K562 (cell line): ENCODE measurements at regions not wholly inside any gene's neighbourhood (a gene's known extent, or its start where the extent isn't known, plus 50 kb on each side); places are given as distances from the start of the nearest gene placed in this dataset.

Experiments
- ATAC-seq: fragments of 200-7000 bp; cut with Tn5 transposase; 3 replicates; pipeline ENCODE4 v1.9.1; 2020; ENCODE audit warnings: moderate library complexity
- BruUV-seq: library from RNA; stranded (reverse); fragments of 400-500 nt; replicated peaks from 2 replicates; lab custom pipeline; 2021; lab: Mats Ljungman, UMichigan
- CTCF ChIA-PET: fragments of 300-600 bp; formaldehyde crosslinking; extraction: SDS; loops from one replicate; lab custom pipeline; 2021; ENCODE audit warnings: low intra/inter-chr PET ratio; lab: Yijun Ruan, JAX
- POLR2A ChIA-PET: fragments of 300-600, 350-650 bp; sonication (Branson Sonifier 250); formaldehyde crosslinking; extraction: SDS; loops from one replicate; lab custom pipeline; 2021; ENCODE audit warnings: antibody characterized with exemption, inconsistent platforms; lab: Yijun Ruan, JAX
- DNase-seq, 4 experiments: peaks; one replicate each; pipeline versions ENCODE4 v3.0.0 to v3.0.0-alpha.2; 2011 to 2018; ENCODE audit warnings: low spot score in 3 of 4, mixed read lengths in 3 of 4; ENCODE audit errors: extremely low read depth in 1 of 4
- FAIRE-seq: peaks from 2 replicates; lab custom pipeline; 2011; peaks lifted over from hg19 to GRCh38; lab: Jason Lieb, UNC
- H2AFZ ChIP-seq: 2 replicates; pipeline ENCODE4 v1.6.0; 2011; ENCODE audit warnings: low read depth, low read length, control low read depth, inconsistent platforms
- H3K27ac ChIP-seq: fragments of 200-600 bp; 3 replicates; pipeline ENCODE4 v1.8.0; 2011; ENCODE audit warnings: low read depth, mild to moderate bottlenecking, control low read depth, inconsistent platforms, low read length, moderate library complexity, mixed read lengths; ENCODE audit errors: extremely low read depth
- H3K27me3 ChIP-seq, 2 experiments: fragments of 300-600 bp in 1 of 2; 2 replicates in 1 of 2; 3 replicates in 1 of 2; pipeline versions ENCODE4 v1.6.0 to v1.8.0; 2011; ENCODE audit warnings: inconsistent platforms in 2 of 2, low read length in 2 of 2, mild to moderate bottlenecking in 1 of 2, mixed read lengths in 1 of 2, moderate library complexity in 1 of 2; ENCODE audit not compliant: control insufficient read depth in 2 of 2, insufficient read depth in 2 of 2
- H3K36me3 ChIP-seq: fragments of 300-600 bp; 3 replicates; pipeline ENCODE4 v1.8.0; 2011; ENCODE audit warnings: mild to moderate bottlenecking, low read length, inconsistent platforms; ENCODE audit not compliant: control insufficient read depth, insufficient read depth
- H3K4me1 ChIP-seq, 2 experiments: fragments of 200-600 bp in 1 of 2; replicated peaks in 1 of 2; 2 replicates in 1 of 2; 3 replicates in 1 of 2; pipeline versions ENCODE4 v1.5.1 to v1.8.0; 2011; ENCODE audit warnings: inconsistent platforms in 2 of 2, low read length in 2 of 2, mild to moderate bottlenecking in 1 of 2, mixed read lengths in 1 of 2, moderate library complexity in 1 of 2; ENCODE audit not compliant: control insufficient read depth in 2 of 2, insufficient read depth in 2 of 2
- H3K4me2 ChIP-seq: 2 replicates; pipeline ENCODE4 v1.6.1; 2011; ENCODE audit warnings: low read length, control low read depth, inconsistent platforms, mixed read lengths; ENCODE audit not compliant: insufficient read depth
- H3K4me3 ChIP-seq: fragments of 200-600 bp; sonication (generic), shearing (Covaris generic); 2 replicates; pipeline ENCODE4 v1.5.1; 2016; ENCODE audit warnings: control low read depth, inconsistent platforms
- H3K79me2 ChIP-seq: fragments of 200-600 bp; 3 replicates; pipeline ENCODE4 v1.8.0; 2011; ENCODE audit warnings: low read length, inconsistent platforms; ENCODE audit not compliant: control insufficient read depth, insufficient read depth
- H3K9ac ChIP-seq, 2 experiments: 2 replicates each; pipeline versions ENCODE4 v1.6.0 to v1.6.1; 2011; ENCODE audit warnings: low read depth in 2 of 2, low read length in 2 of 2, control low read depth in 1 of 2, inconsistent platforms in 1 of 2, mild to moderate bottlenecking in 1 of 2, mixed read lengths in 1 of 2; ENCODE audit not compliant: insufficient read depth in 1 of 2
- H3K9me1 ChIP-seq: one replicate; pipeline ENCODE4 v1.6.0; 2011; ENCODE audit warnings: inconsistent platforms, mild to moderate bottlenecking, low read length, moderate library complexity; ENCODE audit not compliant: control insufficient read depth, insufficient read depth
- H3K9me3 ChIP-seq: replicated peaks from 2 replicates; pipeline ENCODE4 v1.5.1; 2011; ENCODE audit warnings: low read depth, low read length, inconsistent platforms; ENCODE audit not compliant: control insufficient read depth, insufficient read depth
- H4K20me1 ChIP-seq: replicated peaks from 2 replicates; pipeline ENCODE4 v1.6.1; 2011; ENCODE audit warnings: low read length, inconsistent platforms, mixed read lengths; ENCODE audit not compliant: control insufficient read depth, insufficient read depth
- ASH1L ChIP-seq: fragments of 450-650 bp; IDR thresholded peaks from 2 replicates; pipeline ENCODE4 v1.6.1; 2018; ENCODE audit warnings: borderline replicate concordance, mild to moderate bottlenecking, low read depth; ENCODE audit not compliant: partially characterized antibody
- EGR1 ChIP-seq: fragments of 450-650 bp; conservative IDR thresholded peaks from 2 replicates; pipeline ENCODE4 v1.6.1; 2017; ENCODE audit warnings: mild to moderate bottlenecking
- HDAC6 ChIP-seq: IDR thresholded peaks from 2 replicates; pipeline ENCODE4 v1.6.1; 2012; ENCODE audit warnings: low read depth, mild to moderate bottlenecking, control low read depth, inconsistent platforms, low read length, moderate library complexity
- HNRNPK ChIP-seq: fragments of 200-400 bp; formaldehyde crosslinking; IDR thresholded peaks from one replicate; pipeline ENCODE4 v1.6.1; 2018; ENCODE audit warnings: mild to moderate bottlenecking, low read depth, low read length; ENCODE audit not compliant: poor library complexity, severe bottlenecking
- HOXB6 ChIP-seq: fragments of 250-450 bp; sonication (Bioruptor Pico); IDR thresholded peaks from 2 replicates; pipeline ENCODE4 v1.5.1; 2022; ENCODE audit warnings: mild to moderate bottlenecking, borderline replicate concordance
- NCOA2 ChIP-seq, 2 experiments: fragments of 450-650 bp; IDR thresholded peaks; 2 replicates each; pipeline ENCODE4 v1.6.1; 2018; ENCODE audit warnings: mild to moderate bottlenecking in 2 of 2, moderate library complexity in 1 of 2; ENCODE audit not compliant: partially characterized antibody in 2 of 2
- NCOA6 ChIP-seq: fragments of 450-650 bp; IDR thresholded peaks from 2 replicates; pipeline ENCODE4 v1.6.1; 2017; ENCODE audit warnings: mild to moderate bottlenecking
- NR4A1 ChIP-seq, 2 experiments: fragments of 250-450 bp in 1 of 2; fragments of 450-650 bp in 1 of 2; sonication (Bioruptor Pico) in 1 of 2; IDR thresholded peaks; 2 replicates each; pipeline versions ENCODE4 v1.4.0 to v1.6.1; 2016 to 2020; ENCODE audit warnings: mild to moderate bottlenecking in 2 of 2, missing compliant biosample characterization in 1 of 2, missing genetic modification characterization in 1 of 2, moderate library complexity in 1 of 2
- POLR2AphosphoS2 ChIP-seq: IDR thresholded peaks from 2 replicates; pipeline ENCODE4 v1.6.1; 2012; ENCODE audit warnings: low read length, improper control_type of control experiment
- SIX5 ChIP-seq, 2 experiments: IDR thresholded peaks; 2 replicates each; pipeline ENCODE4 v1.6.1; 2011; ENCODE audit warnings: low read length in 2 of 2, borderline replicate concordance in 1 of 2, low read depth in 1 of 2, mild to moderate bottlenecking in 1 of 2, moderate library complexity in 1 of 2; ENCODE audit not compliant: insufficient read depth in 1 of 2
- SMC3 ChIP-seq: conservative IDR thresholded peaks from 2 replicates; pipeline ENCODE4 v1.6.1; 2011; ENCODE audit warnings: low read depth, low read length, improper control_type of control experiment; ENCODE audit not compliant: insufficient read depth
- WGBS: fragments of 100-300 bp; shearing (Covaris generic); methylation state at CpG from one replicate; pipeline ENCODE4 v1.1.6; 2016; ENCODE audit warnings: low coverage, mixed read lengths; ENCODE audit not compliant: insufficient coverage; ENCODE audit errors: missing lambda C conversion rate; 5-methylcytosine and 5-hydroxymethylcytosine counted together
- in situ Hi-C: fragments of 300-500 bp; cut with MboI; formaldehyde crosslinking; loops from 4 replicates; pipeline ENCODE4 v1.15.0; 2018; ENCODE audit warnings: inconsistent platforms, mixed read lengths
- intact Hi-C: fragments of 100-400 bp; cut with micrococcal nuclease; formaldehyde crosslinking; loops from 2 replicates; pipeline ENCODE4 v1.14.2; 2022
- TF ChIP-seq, protein P1 (sequence below): fragments of 250-450 bp; sonication (Bioruptor Pico); IDR thresholded peaks from 2 replicates; pipeline ENCODE4 v1.8.0; 2022; ENCODE audit warnings: moderate library complexity, mild to moderate bottlenecking, inconsistent platforms
- TF ChIP-seq, protein P2 (sequence below): fragments of 450-650 bp; IDR thresholded peaks from 2 replicates; pipeline ENCODE4 v1.6.1; 2016; ENCODE audit warnings: missing biosample characterization, missing genetic modification characterization
- TF ChIP-seq, protein P3 (sequence below), 2 experiments: fragments of 250-450 bp in 1 of 2; fragments of 450-650 bp in 1 of 2; sonication (Bioruptor Pico) in 1 of 2; IDR thresholded peaks; 2 replicates each; pipeline versions ENCODE4 v1.6.1 to v1.8.0; 2016 to 2021; ENCODE audit warnings: mild to moderate bottlenecking in 2 of 2, moderate library complexity in 2 of 2, missing compliant biosample characterization in 1 of 2, missing genetic modification characterization in 1 of 2

DNA sequence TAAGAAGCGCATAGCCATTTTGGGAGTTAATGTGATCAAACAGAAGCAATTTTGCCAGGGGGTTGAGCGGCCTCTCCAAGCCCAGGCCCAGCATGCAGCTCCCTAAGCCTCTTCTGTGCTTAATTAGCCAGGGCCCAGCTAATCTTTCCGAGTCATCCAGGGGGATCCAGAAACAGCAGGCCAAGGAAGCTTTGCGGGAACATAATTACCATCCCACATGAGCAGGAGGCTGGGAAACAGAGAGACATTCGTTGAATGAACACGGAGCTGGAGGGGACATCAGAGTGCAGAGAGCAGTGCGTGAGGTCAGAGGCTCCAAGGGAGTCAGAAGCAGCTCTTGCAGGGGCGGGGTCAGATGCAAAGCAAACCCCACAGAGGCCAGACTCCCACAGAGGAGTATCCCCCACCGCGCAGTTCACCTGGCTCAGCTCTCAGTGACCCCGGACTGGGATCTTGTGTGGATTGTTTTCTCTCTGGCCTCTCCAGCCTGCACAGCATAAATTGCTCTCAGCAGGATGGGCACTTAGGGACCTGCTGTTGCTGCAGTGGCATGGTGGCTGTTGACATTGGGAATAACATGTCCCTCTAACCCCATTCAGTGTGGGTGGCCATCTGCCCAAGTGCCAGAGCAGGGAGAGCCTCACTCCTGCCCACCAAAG lies 657.4 kb downstream of the AJAP1 start:
- H3K4me3 ChIP-seq, result no peak overlapping the region
- DNase-seq, result no peak
- no peaks in the 10 kb centered on the region for H3K9me3 ChIP-seq
- H3K4me1 ChIP-seq, result no peaks in the 10 kb centered on the region
- H3K9ac ChIP-seq, result no peak overlapping the region
- ChIA-PET CTCF (no interaction called here), POLR2A (interaction anchor here (0.7 kb wide), 1 partner anchor 219 kb away, joined by 4 read pairs; no protein-coding TSS in a partner anchor)
- no peak overlapping the region for H3K4me2 ChIP-seq
- in situ Hi-C loops (no loop called here), intact Hi-C loops (no loop called here)
- no TSS peak for BruUV-seq
- no peak overlapping the region for H3K27ac ChIP-seq
- H3K9me1 ChIP-seq, result no peaks in the 10 kb centered on the region
- no peaks in the 10 kb centered on the region for H4K20me1 ChIP-seq
- no peaks in the 10 kb centered on the region for H3K79me2 ChIP-seq
- no peak overlapping the region for H2AFZ ChIP-seq
- H3K36me3 ChIP-seq, result no peaks in the 10 kb centered on the region
- FAIRE-seq, result no peak
- WGBS, result 1% methylated on average over 11 of the region's 11 CpGs
- ATAC-seq, result no peak
- H3K27me3 ChIP-seq, result peaks cover 0 to 27% of the 10 kb centered on the region in 2 experiments; a peak in 1 of 5 replicates
- no peak for TF ChIP-seq SIX5 (IDR thresholded peaks at IDR 0.05; ENCODE audit: borderline replicate concordance in 1 of 2, insufficient read depth in 1 of 2, low read depth in 1 of 2, low read length in 2 of 2)
- TF ChIP-seq EGR1, result no peak
- TF ChIP-seq NR4A1 (CRISPR knock-in tag; IDR thresholded peaks at IDR 0.05), result no peak
- no peak for TF ChIP-seq NR4A1 (tag; IDR thresholded peaks at IDR 0.05)
- no peak for TF ChIP-seq HOXB6 (CRISPR knock-in tag)
- no peak for TF ChIP-seq NCOA6
- no peak for TF ChIP-seq POLR2AphosphoS2
- TF ChIP-seq NCOA2 (IDR thresholded peaks at IDR 0.05; ENCODE audit: partially characterized antibody in 2 of 2), result no peak
- TF ChIP-seq, protein P1, sequence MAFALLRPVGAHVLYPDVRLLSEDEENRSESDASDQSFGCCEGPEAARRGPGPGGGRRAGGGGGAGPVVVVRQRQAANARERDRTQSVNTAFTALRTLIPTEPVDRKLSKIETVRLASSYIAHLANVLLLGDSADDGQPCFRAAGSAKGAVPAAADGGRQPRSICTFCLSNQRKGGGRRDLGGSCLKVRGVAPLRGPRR, result no peak
- no peak for TF ChIP-seq HNRNPK
- TF ChIP-seq, protein P2, sequence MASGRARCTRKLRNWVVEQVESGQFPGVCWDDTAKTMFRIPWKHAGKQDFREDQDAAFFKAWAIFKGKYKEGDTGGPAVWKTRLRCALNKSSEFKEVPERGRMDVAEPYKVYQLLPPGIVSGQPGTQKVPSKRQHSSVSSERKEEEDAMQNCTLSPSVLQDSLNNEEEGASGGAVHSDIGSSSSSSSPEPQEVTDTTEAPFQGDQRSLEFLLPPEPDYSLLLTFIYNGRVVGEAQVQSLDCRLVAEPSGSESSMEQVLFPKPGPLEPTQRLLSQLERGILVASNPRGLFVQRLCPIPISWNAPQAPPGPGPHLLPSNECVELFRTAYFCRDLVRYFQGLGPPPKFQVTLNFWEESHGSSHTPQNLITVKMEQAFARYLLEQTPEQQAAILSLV (tag), result no peak
- no peak for TF ChIP-seq SMC3
- TF ChIP-seq, protein P3, sequence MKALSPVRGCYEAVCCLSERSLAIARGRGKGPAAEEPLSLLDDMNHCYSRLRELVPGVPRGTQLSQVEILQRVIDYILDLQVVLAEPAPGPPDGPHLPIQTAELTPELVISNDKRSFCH (CRISPR knock-in tag; IDR thresholded peaks at IDR 0.05), result no peak
- TF ChIP-seq, protein P3 (tag; IDR thresholded peaks at IDR 0.05), result no peak
- TF ChIP-seq ASH1L, result no peak
- no peak for TF ChIP-seq HDAC6
